ENCODE measurements at regions not wholly inside any gene's neighbourhood (a gene's known extent, or its start where the extent isn't known, plus 50 kb on each side); places are given as distances from the start of the nearest gene placed in this dataset.

- H3K27ac Mint-ChIP-seq = no peak overlapping the region
- Histone ChIP-seq H3K9me3 (ENCODE audit: control insufficient read depth, low read length) (peaks cover 7% of the 10 kb centered on the region), H3K27me3 (ENCODE audit: control insufficient read depth, insufficient read depth, low read length, poor library complexity, severe bottlenecking) (no peaks in the 10 kb centered on the region), H3K36me3 (ENCODE audit: control insufficient read depth, insufficient read depth, low read length) (no peaks in the 10 kb centered on the region), H3K4me1 (ENCODE audit: control insufficient read depth, insufficient read depth, low read length) (peaks cover 5% of the 10 kb centered on the region), H3K4me3 (ENCODE audit: low read length) (no peak overlapping the region), H3K9ac (ENCODE audit: extremely low read depth, low read length, poor library complexity, severe bottlenecking) (no peak overlapping the region), H3K27ac (ENCODE audit: low read depth, low read length) (no peak overlapping the region)
- no peaks in the 10 kb centered on the region for H3K36me3 Mint-ChIP-seq (ENCODE audit: low read depth)
- 87 to 90% methylated on average over 2 to 5 of the region's 5 CpGs for WGBS, 2 experiments (ENCODE audit: insufficient coverage in 1 of 2, insufficient read length in 1 of 2)
- H3K9me3 Mint-ChIP-seq = no peaks in the 10 kb centered on the region
- no peak for DNase-seq
- H3K4me3 Mint-ChIP-seq = no peak overlapping the region
- TF ChIP-seq CTCF (conservative IDR thresholded peaks at IDR 0.05) = no peak
- H3K4me1 Mint-ChIP-seq = peaks cover 19% of the 10 kb centered on the region
- H3K27me3 Mint-ChIP-seq (ENCODE audit: insufficient read depth) = no peaks in the 10 kb centered on the region
Measured at GRCh38 chr6:153210083-153210482, 79.0 kb upstream of the RGS17 start.

DNA sequence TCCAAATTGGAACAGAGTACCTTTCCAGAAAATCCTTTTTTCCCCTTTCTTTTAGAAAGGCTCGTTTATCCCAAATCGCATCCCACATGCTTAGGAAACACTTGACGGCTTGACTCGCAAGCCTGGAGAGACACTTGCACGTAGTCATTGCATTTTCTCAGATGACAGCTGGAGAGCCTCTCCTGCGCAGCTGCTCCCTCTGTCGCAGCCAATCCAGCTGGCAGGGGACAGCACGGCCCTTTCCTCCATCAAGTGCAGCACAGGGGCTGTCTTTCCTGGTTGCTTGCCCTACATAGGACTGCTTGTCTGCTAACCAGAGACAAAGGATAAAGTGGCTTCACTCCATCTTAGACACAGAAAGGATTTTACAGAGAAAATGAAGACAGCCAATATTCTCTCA, 77.6 kb upstream of the RGS17 start:
- Mint-ChIP-seq H3K4me3 (no peak overlapping the region), H3K4me1 (peaks cover 13% of the 10 kb centered on the region), H3K36me3 (ENCODE audit: low read depth) (no peaks in the 10 kb centered on the region), H3K9me3 (no peaks in the 10 kb centered on the region), H3K27ac (no peak overlapping the region), H3K27me3 (ENCODE audit: insufficient read depth) (no peaks in the 10 kb centered on the region)
- TF ChIP-seq CTCF (conservative IDR thresholded peaks at IDR 0.05) = no peak
- H3K27ac ChIP-seq (ENCODE audit: low read depth, low read length) = no peak overlapping the region
- peaks cover 7% of the 10 kb centered on the region for H3K9me3 ChIP-seq (ENCODE audit: control insufficient read depth, low read length)
- H3K27me3 ChIP-seq (ENCODE audit: control insufficient read depth, insufficient read depth, low read length, poor library complexity, severe bottlenecking) = no peaks in the 10 kb centered on the region
- 93 to 95% methylated on average over 7 to 8 of the region's 8 CpGs for WGBS, 2 experiments (ENCODE audit: insufficient coverage in 1 of 2, insufficient read length in 1 of 2)
- no peak overlapping the region for H3K4me3 ChIP-seq (ENCODE audit: low read length)
- DNase-seq = no peak
- H3K4me1 ChIP-seq (ENCODE audit: control insufficient read depth, insufficient read depth, low read length) = no peaks in the 10 kb centered on the region
- no peak overlapping the region for H3K9ac ChIP-seq (ENCODE audit: extremely low read depth, low read length, poor library complexity, severe bottlenecking)
- no peaks in the 10 kb centered on the region for H3K36me3 ChIP-seq (ENCODE audit: control insufficient read depth, insufficient read depth, low read length)

GRCh38 chr6:153207617-153208016, 76.5 kb upstream of the RGS17 start:
- no peaks in the 10 kb centered on the region for H3K4me1 ChIP-seq (ENCODE audit: control insufficient read depth, insufficient read depth, low read length)
- no peak overlapping the region for H3K27ac Mint-ChIP-seq

More at GRCh38 chr6:153207617-153208016, 76.5 kb upstream of the RGS17 start:
- Histone ChIP-seq H3K36me3 (ENCODE audit: control insufficient read depth, insufficient read depth, low read length) (no peaks in the 10 kb centered on the region), H3K9me3 (ENCODE audit: control insufficient read depth, low read length) (peaks cover 7% of the 10 kb centered on the region), H3K4me3 (ENCODE audit: low read length) (no peak overlapping the region), H3K27ac (ENCODE audit: low read depth, low read length) (no peak overlapping the region), H3K9ac (ENCODE audit: extremely low read depth, low read length, poor library complexity, severe bottlenecking) (no peak overlapping the region), H3K27me3 (ENCODE audit: control insufficient read depth, insufficient read depth, low read length, poor library complexity, severe bottlenecking) (no peaks in the 10 kb centered on the region)
- Mint-ChIP-seq H3K36me3 (ENCODE audit: low read depth) (no peaks in the 10 kb centered on the region), H3K4me1 (peaks cover 5% of the 10 kb centered on the region), H3K4me3 (no peak overlapping the region), H3K27me3 (ENCODE audit: insufficient read depth) (no peaks in the 10 kb centered on the region), H3K9me3 (no peaks in the 10 kb centered on the region)
- 100% methylated on average over 1 of the region's 1 CpG; no CpG with 5 or more reads in 1 of the 2 experiments for WGBS, 2 experiments (ENCODE audit: insufficient coverage in 1 of 2, insufficient read length in 1 of 2)
- no peak for TF ChIP-seq CTCF (conservative IDR thresholded peaks at IDR 0.05)
- no peak for DNase-seq

Data from endodermal cell (in vitro differentiated cells).